ENCODE measurements at regions not wholly inside any gene's neighbourhood (a gene's known extent, or its start where the extent isn't known, plus 50 kb on each side); places are given as distances from the start of the nearest gene placed in this dataset.
"Not testable (repeated sequence)": the region's sequence is repeated elsewhere in the genome, so short reads cannot be mapped to it uniquely, and the experiment has no call there.

GRCh38 chr11:67873223-67873622 lies 130.7 kb downstream of the UNC93B1 start:
- not testable (repeated sequence) for DNase-seq

DNA sequence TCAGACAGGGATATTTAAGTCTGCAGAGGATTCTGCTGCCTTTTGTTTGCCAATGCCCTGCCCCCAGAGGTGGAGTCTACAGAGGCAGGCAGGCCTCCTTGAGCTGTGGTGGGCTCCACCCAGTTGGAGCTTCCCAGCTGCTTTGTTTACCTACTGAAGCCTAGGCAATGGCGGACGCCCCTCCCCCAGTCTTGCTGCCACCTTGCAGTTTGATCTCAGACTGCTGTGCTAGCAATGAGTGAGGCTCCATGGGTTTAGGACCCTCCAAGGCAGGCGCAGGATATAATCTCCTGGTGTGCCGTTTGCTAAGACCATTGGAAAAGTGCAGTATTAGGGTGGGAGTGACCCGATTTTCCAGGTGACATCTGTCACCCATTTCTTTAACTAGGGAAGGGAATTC lies 132.7 kb downstream of the UNC93B1 start:
- DNase-seq: not testable (repeated sequence)

GRCh38 chr11:67862896-67863295 lies 141.0 kb downstream of the UNC93B1 start:
- DNase-seq: not testable (repeated sequence)

DNA sequence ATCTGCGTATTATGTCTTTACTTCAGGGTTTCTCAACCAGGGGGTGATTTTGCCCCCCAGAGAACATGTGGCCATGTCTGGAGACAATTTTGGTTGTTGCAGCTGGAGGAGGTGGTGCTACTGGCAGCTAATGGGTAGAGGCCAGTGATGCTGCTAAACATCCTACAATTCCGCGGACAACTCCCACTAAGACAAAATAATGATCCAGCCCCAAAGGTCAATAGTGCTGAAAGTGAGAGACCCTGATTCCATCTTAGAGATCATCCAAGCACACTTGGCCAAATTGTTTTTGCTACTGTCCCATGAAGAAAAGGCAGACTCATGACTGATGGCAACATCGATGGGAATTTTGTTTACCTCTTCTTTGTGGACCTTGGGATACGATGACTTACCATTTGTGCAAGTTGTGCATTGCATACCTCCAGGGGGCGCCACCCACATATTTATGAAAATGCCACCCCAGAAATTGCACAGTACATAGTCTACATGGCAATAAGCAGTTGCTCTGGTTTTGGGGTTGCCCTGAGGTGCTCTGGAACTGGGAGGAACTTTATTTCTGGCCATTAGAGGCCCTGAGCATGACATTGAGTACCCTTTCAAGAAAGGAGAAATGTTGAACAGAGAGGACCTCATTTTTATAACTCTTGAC lies 144.3 kb downstream of the UNC93B1 start:
- DNase-seq: not testable (repeated sequence)

- DNase-seq: not testable (repeated sequence)
Measured at GRCh38 chr11:67850747-67851146, 153.2 kb downstream of the UNC93B1 start.

DNA sequence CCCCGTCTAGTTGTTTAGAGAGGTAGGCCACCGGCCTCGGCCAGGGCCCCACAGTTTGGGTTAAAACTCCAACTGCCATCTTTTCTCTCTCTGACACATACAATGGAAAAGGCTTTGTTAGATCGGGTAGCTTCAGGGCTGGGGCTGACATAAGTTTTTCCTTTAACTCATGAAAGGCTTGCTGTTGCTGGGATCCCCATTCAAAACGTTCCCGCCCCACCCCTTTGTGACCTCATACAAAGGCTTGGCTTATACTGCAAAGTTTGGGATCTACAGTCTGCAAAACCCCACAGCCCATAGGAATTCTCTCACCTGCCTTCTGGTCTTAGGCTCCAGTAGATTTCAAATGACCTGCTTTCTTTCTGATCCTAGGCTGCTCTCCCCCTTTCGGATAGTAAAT lies 154.1 kb downstream of the UNC93B1 start:
- not testable (repeated sequence) for DNase-seq

- DNase-seq: not testable (repeated sequence)
Measured at GRCh38 chr11:67847896-67848875, 155.7 kb downstream of the UNC93B1 start.

GRCh38 chr11:67846303-67846702 lies 157.6 kb downstream of the UNC93B1 start:
- DNase-seq: not testable (repeated sequence)

DNA sequence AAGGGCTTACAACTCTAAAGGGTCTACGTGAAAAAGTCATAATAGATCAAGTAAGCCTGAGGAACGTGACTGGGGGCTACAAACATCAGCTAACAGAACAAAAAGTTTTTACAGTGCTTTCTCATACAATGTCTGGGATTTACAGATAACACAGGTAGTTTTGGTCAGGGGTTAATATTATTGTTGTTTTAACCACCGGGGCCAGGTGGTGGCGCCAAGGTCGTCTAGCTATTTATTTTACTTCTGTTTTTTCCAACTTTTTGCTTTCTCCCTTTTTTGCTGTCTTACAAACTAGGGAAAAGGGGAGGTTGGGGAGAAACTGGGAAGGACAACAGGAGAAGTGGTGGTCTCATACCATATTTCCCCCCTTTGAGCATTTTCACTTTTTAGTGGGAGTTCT lies 158.6 kb downstream of the UNC93B1 start:
- not testable (repeated sequence) for DNase-seq

DNA sequence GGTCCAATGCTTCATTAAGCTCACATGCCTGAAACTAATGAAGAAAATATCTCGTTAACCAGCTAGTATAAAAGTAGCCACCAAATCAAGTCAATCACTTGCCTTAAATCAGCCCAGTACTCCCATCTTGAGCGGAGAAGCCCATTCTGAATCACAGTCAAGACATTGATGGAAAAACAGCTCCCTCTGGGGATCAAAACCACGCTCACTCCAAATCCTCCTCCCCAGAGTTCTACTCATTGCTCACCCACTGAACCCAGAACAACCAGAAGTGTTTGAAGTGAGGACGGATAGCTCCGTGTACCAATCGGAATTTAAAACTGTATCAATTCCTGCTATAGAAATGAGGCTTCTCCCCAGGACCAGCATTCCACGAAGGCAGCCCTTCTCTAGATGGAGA lies 163.3 kb downstream of the UNC93B1 start:
- not testable (repeated sequence) for DNase-seq

DNA sequence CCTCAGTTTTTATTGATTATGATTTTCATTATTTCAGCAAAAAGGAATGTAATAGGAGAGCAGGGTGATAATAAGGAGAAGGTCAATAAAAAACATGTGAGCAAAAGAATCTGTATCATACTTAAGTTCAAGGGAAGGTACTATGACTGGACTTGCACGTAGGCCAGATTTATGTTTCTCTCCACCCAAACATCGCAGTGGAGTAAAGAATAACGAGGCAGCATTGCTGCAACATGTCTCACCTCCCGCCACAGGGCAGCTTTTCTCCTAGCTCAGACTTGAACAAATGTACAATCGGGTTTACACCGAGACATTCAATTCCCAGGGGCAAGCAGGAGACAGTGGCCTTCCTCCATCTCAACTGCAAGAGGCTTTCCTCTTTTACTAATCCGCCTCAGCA lies 155.7 kb upstream of the ALDH3B2 start:
- DNase-seq: not testable (repeated sequence)

GRCh38 chr11:67826951-67827296 lies 152.5 kb upstream of the ALDH3B2 start:
- DNase-seq: not testable (repeated sequence)

DNA sequence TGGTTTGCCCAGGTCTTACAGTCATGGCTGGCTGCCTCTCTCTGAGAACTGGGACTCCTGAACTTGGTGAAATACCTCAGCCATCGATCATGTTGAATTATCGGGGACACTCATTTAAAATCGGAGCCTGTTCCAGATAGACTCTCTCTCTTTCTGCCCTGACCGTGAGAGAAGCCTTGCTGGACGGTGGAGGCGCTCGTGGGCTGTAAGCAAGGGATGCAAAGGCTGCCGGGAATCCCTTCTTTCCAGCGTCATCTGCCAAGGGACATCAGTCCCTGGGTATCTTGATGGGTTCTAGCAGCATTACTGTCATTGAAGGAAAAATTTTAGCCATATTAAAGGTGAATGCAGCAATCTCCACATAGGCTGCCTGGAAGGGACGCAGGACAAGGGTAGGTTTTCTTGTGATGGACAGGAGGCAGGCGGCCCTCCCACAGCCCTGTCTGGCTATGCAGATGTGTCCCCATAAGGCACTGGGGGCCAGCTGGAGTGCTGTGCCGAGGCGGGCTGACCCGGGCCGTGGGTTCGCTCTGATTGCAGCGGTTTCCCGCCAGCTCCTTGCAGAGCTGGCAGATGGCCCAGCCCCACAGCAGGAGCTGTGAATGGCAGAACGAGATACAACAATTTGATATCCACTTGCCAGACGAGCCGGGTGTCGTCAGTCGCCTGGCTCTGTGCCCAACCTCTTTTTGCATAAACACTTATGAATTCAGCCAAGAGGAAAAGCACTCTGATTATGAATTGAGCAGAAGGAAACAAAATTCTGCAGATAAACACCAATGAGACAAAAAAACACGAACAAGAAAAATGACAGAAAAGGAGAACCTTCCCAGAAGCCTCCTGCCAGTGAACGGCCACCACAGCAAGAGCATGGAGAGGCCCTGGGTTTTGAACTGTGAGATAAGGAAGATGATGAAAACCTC lies 151.9 kb upstream of the ALDH3B2 start:
- DNase-seq: peak in 7 of 14 donors; percentile 3 to 42 (median 16)

- DNase-seq: not testable (repeated sequence)
Measured at GRCh38 chr11:67824861-67825260, 150.4 kb upstream of the ALDH3B2 start.

DNA sequence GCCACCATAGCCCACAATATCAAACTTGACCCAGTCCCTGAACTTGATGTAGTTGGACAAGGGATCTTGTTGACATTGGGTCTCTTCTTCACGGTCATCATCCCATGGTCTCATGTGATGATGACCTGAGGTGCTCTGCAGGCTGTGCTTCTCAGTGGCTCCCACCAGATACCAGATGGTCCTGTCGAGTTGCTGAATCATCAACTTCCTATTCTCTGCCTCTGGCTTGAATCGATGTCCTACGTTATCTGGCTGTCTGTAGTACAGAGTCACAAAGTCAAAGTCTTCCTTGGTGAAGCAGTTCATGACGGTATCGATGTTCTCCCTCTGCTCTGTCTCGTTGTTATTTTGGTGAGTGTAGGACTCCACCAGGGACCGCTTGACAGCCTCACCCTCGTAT lies 145.7 kb upstream of the ALDH3B2 start:
- no peak for DNase-seq

- not testable (repeated sequence) for DNase-seq
Measured at GRCh38 chr11:67817558-67817957, 143.1 kb upstream of the ALDH3B2 start.

GRCh38 chr11:67809301-67809700 lies 134.9 kb upstream of the ALDH3B2 start:
- DNase-seq: not testable (repeated sequence)

DNA sequence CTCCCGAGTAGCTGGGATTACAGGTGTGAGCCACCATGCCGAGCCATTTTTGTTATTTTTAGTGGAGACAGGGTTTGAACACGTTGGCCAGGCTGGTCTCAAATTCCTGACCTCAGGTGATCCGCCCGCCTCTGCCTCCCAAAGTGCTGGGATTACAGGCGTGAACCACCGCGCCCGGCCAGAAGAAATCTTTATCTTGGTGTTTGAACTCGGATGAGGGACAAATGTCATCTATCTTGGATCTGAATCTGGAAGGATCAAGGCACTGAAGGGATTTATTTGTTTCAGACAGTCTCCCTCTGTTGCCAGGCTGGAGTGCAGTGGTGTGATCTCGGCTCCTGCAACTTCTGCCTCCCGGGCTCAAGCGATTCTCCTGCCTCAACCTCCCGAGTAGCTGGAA lies 133.5 kb upstream of the ALDH3B2 start:
- DNase-seq: not testable (repeated sequence)

DNA sequence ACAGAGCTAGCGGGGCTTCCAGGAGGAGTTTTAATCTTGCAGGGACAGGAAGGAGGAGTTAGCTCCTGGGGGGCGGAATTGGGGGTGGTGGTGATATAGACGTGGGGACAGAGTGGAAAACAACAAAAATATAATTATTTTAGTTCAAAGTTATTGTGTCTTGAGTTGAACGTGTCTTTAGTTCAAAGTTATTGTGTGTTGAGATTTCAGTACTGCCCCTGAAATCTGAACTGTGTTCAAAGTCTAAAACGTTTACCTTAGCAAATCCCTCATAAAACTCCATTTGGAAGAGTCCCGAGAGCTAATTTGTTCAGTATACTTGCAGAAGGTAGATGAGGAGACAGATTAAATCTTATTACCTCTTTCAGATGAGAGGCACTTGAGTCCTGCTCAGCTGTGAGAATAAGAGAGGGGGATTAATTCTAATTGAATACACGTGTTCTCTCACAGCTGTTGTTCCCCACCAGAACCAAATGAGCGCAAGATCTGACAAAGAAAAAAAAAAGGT lies 132.4 kb upstream of the ALDH3B2 start:
- DNase-seq: not testable (repeated sequence)

GRCh38 chr11:67806183-67806582 lies 131.8 kb upstream of the ALDH3B2 start:
- DNase-seq: peak in 1 of 14 donors; percentile 42

- peak; percentile 90 to 100 (median 98) for DNase-seq
Measured at GRCh38 chr11:67805253-67806126, 131.1 kb upstream of the ALDH3B2 start.
